Heart right ventricle (tissue), 16 donors: ENCODE measurements at regions not wholly inside any gene's neighbourhood (a gene's known extent, or its start where the extent isn't known, plus 50 kb on each side); places are given as distances from the start of the nearest gene placed in this dataset.
"Not testable (repeated sequence)": the region's sequence is repeated elsewhere in the genome, so short reads cannot be mapped to it uniquely, and the experiment has no call there.

ENCODE experiments used
- ATAC-seq, 8 donors: fragments of 200-7000 bp; cut with Tn5 transposase; one replicate each; pipeline ENCODE4 v1.9.1; 2020; ENCODE audit warnings: mild to moderate bottlenecking in 8 of 8, moderate library complexity in 8 of 8, moderate number of reproducible peaks in 1 of 8
- DNase-seq, 2 donors: peaks; one replicate each; pipeline ENCODE4 v3.0.0-alpha.2; 2020
- H3K27ac ChIP-seq, 10 donors: fragments of 200-600 bp; sonication (generic) in 2 of 10; one replicate each; pipeline versions ENCODE4 v1.5.0 to v1.8.0; 2020 to 2022; ENCODE audit warnings: mild to moderate bottlenecking in 3 of 10
- H3K27me3 ChIP-seq, 7 donors: fragments of 200-600 bp; one replicate each; pipeline ENCODE4 v1.8.0; 2021 to 2022; ENCODE audit warnings: mild to moderate bottlenecking in 2 of 7
- H3K36me3 ChIP-seq, 9 donors: fragments of 200-600 bp; sonication (generic) in 1 of 9; one replicate each; pipeline versions ENCODE4 v1.5.0 to v1.8.0; 2020 to 2022; ENCODE audit warnings: mild to moderate bottlenecking in 2 of 9
- H3K4me1 ChIP-seq, 9 donors: fragments of 200-600 bp; sonication (generic) in 1 of 9; one replicate each; pipeline versions ENCODE4 v1.5.0 to v1.8.0; 2020 to 2022; ENCODE audit warnings: mild to moderate bottlenecking in 4 of 9
- H3K4me3 ChIP-seq, 10 donors: fragments of 200-600 bp; sonication (generic) in 2 of 10; one replicate each; pipeline versions ENCODE4 v1.5.0 to v1.8.0; 2020 to 2022; ENCODE audit warnings: mild to moderate bottlenecking in 7 of 10, moderate library complexity in 2 of 10
- H3K9me3 ChIP-seq, 11 donors: fragments of 200-600 bp in 10 of 11; sonication (generic) in 2 of 11; one replicate each; pipeline versions ENCODE4 v1.5.0 to v1.8.0; 2013 to 2022; ENCODE audit warnings: mild to moderate bottlenecking in 2 of 11, control low read depth in 1 of 11, moderate library complexity in 1 of 11
- WGBS, 2 donors: extraction: QIAGEN DNeasy Blood & Tissue Kit; methylation state at CpG; one replicate each; pipeline ENCODE4 v1.1.7; 2013; ENCODE audit warnings: inconsistent platforms in 1 of 2; 5-methylcytosine and 5-hydroxymethylcytosine counted together
- intact Hi-C, 10 donors: fragments of 100-400 bp; cut with DNase I; formaldehyde crosslinking; loops; one replicate each; pipeline versions ENCODE4 v1.11.1 to v1.14.2; 2022
- TF ChIP-seq, protein P1 (sequence below), 9 donors: fragments of 200-600 bp; sonication (generic) in 2 of 9; IDR thresholded peaks; one replicate each; pipeline versions ENCODE4 v1.5.0 to v1.8.0; 2021 to 2022; ENCODE audit warnings: antibody characterized with exemption in 9 of 9, mild to moderate bottlenecking in 5 of 9, moderate library complexity in 1 of 9
- donor health status: Arrhythmogenic right ventricular cardiomyopathy.
- donor health status: ischemic (EF 13 %, LVEDD 7.1; RV severe dilation, severe dysfunction).
- donor health status: healthy with polysubstance abuse.
- donor health status: DM: no; HTN: yes; CAD: no.
- donor health status: DM: no; HTN: no; CAD: no.
- donor health status: ischemic (EF 25% LVEDD 6.9; RV normal size, moderate dysfunction).
- donor health status: ischemic (EF 25% LVEDD 5.7; RV mildly dilated, moderate dysfunction).
- donor health status: healthy.
- donor health status: DM: yes; HTN: yes; CAD: no.
- donor health status: Ischemic cardiomyopathy.
- donor health status: ischemic (EF 35%, LVEDD 5.7; RV mildly dilated, moderate dysfunction).
- donor health status: nonischemic (EF 11% LVEDD 7.7; RV severe dilation, severe dysfunction).
- donor health status: DM: yes; HTN: yes; CAD: no.
- donor health status: PGD.
- donor health status: ischemic (EF 29% LVEDD 5.4; RV normal size, mild dysfunction).
- donor health status: nonischemic (EF 23%, LVEDD 6.1; RV moderate dilation, normal function).

DNA sequence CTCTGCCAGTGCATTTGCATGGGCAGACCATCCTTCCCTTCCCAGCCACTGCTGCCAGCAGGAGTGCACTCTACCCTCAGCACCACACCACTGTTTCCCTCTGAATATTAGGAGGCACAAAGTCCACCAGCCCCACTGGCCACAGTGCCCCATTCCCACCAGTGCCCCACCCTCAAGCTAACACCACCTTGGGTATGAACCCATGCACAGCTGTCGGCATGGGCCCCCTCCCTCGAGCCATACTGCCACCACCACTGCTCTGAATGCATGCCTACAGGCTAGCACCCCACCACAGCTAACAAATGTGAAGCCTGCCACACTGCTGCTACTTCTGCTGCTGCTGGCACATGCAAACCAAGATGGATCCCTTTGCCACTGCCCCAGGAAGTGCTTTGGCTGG is 810.4 kb downstream of the TRAM1L1 start:
- H3K27ac ChIP-seq = no peak overlapping the region
- H3K4me3 ChIP-seq = no peak overlapping the region
- H3K27me3 ChIP-seq = no peaks in the 10 kb centered on the region
- TF ChIP-seq, protein P1, sequence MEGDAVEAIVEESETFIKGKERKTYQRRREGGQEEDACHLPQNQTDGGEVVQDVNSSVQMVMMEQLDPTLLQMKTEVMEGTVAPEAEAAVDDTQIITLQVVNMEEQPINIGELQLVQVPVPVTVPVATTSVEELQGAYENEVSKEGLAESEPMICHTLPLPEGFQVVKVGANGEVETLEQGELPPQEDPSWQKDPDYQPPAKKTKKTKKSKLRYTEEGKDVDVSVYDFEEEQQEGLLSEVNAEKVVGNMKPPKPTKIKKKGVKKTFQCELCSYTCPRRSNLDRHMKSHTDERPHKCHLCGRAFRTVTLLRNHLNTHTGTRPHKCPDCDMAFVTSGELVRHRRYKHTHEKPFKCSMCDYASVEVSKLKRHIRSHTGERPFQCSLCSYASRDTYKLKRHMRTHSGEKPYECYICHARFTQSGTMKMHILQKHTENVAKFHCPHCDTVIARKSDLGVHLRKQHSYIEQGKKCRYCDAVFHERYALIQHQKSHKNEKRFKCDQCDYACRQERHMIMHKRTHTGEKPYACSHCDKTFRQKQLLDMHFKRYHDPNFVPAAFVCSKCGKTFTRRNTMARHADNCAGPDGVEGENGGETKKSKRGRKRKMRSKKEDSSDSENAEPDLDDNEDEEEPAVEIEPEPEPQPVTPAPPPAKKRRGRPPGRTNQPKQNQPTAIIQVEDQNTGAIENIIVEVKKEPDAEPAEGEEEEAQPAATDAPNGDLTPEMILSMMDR (IDR thresholded peaks at IDR 0.05) = no peak
- no peaks in the 10 kb centered on the region for H3K36me3 ChIP-seq
- DNase-seq (no peak), ATAC-seq (no peak)
- intact Hi-C loops = no loop called here
- 65 to 84% methylated on average over 2 of the region's 2 CpGs for WGBS, 2 donors
- peaks cover 0 to 58% (median 4%) of the 10 kb centered on the region in 11 donors for H3K9me3 ChIP-seq
- no peaks in the 10 kb centered on the region for H3K4me1 ChIP-seq

GRCh38 chr4:116272336-116272735 is 813.0 kb downstream of the TRAM1L1 start:
- H3K4me1 ChIP-seq = no peaks in the 10 kb centered on the region
- WGBS, 2 donors = 67 to 77% methylated on average over 1 of the region's 1 CpG
- peaks cover 0 to 53% (median 3%) of the 10 kb centered on the region in 11 donors for H3K9me3 ChIP-seq
- no peak overlapping the region for H3K4me3 ChIP-seq
- no peak overlapping the region for H3K27ac ChIP-seq
- TF ChIP-seq, protein P1 (IDR thresholded peaks at IDR 0.05) = no peak
- H3K27me3 ChIP-seq = no peaks in the 10 kb centered on the region
- no peaks in the 10 kb centered on the region for H3K36me3 ChIP-seq
- DNase-seq (no peak), ATAC-seq (no peak)
- intact Hi-C loops = no loop called here

- ATAC-seq, H3K27me3 ChIP-seq, H3K36me3 ChIP-seq, H3K4me1 ChIP-seq, intact Hi-C loops, H3K27ac ChIP-seq, DNase-seq, H3K4me3 ChIP-seq: not testable (repeated sequence)
- 60 to 72% methylated on average over 3 of the region's 3 CpGs for WGBS, 2 donors
- peaks cover 0 to 63% (median 2%) of the 10 kb centered on the region in 11 donors for H3K9me3 ChIP-seq
Observed at GRCh38 chr4:116260931-116261330, 824.4 kb downstream of the TRAM1L1 start.

DNA sequence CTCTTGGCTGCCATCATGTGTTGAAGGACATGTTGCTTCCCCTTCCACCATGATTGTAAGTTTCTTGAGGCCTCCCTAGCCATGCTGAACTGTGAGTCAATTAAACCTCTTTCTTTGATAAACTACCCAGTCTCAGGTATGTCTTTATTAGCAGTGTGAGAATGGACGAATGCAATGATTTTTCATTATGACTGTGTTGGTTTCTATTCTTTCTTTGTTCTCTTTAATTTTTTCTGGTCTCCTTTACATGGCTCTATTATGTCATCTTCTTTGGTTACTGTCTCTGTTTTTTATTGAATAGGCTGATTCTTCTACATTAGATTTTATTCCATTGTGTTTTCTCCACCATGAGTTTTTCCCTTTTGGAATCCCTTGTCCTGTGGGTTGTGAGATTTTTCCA is 840.6 kb downstream of the TRAM1L1 start:
- intact Hi-C loops = no loop called here
- TF ChIP-seq, protein P1 (IDR thresholded peaks at IDR 0.05) = no peak
- DNase-seq (no peak), ATAC-seq (no peak)
- H3K27me3 ChIP-seq = no peaks in the 10 kb centered on the region
- no peak overlapping the region for H3K4me3 ChIP-seq
- 66 to 68% methylated on average over 1 of the region's 1 CpG for WGBS, 2 donors
- H3K9me3 ChIP-seq = peaks cover 0 to 3% (median 0%) of the 10 kb centered on the region in 11 donors
- no peaks in the 10 kb centered on the region for H3K4me1 ChIP-seq
- no peaks in the 10 kb centered on the region for H3K36me3 ChIP-seq
- no peak overlapping the region for H3K27ac ChIP-seq

DNA sequence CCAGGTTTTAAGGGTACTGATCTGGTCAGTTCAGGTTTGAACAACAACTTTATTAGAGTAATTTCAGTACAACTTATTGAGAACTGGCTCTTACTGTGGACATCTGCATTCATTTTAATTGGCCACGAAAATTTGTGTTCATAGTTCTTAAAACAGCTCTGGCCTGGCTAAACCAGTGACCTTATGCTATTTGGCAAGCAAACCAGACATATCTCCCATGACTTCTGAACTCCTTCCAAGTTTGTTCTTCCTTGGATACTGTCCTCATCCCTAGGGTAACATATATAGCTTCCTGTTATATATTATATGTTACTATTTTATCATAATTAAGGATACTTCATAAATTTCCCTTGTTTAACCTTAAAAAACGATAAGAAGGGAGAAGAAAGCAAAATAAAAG is 841.9 kb downstream of the TRAM1L1 start:
- TF ChIP-seq, protein P1 (IDR thresholded peaks at IDR 0.05) = no peak
- WGBS, 2 donors = 32 to 41% methylated on average over 2 of the region's 2 CpGs
- peaks cover 0 to 3% (median 0%) of the 10 kb centered on the region in 11 donors for H3K9me3 ChIP-seq
- ATAC-seq (no peak), DNase-seq (no peak)
- no peak overlapping the region for H3K4me3 ChIP-seq
- no peaks in the 10 kb centered on the region for H3K27me3 ChIP-seq
- no peaks in the 10 kb centered on the region for H3K36me3 ChIP-seq
- H3K27ac ChIP-seq = no peak overlapping the region
- intact Hi-C loops = no loop called here
- no peaks in the 10 kb centered on the region for H3K4me1 ChIP-seq
